Vagina (tissue), 2 donors: ENCODE measurements at regions not wholly inside any gene's neighbourhood (a gene's known extent, or its start where the extent isn't known, plus 50 kb on each side); places are given as distances from the start of the nearest gene placed in this dataset.
A peak's percentile ranks its signal among the peaks of the same experiment; 100 is the strongest.

Source experiments
- DNase-seq, 2 donors: peaks; one replicate each; pipeline ENCODE4 v3.0.0-alpha.2; 2017; ENCODE audit errors: extremely low spot score in 2 of 2
- H3K27ac ChIP-seq: fragments of 200-600 bp; sonication (generic); one replicate; pipeline ENCODE4 v1.5.1; 2019
- H3K27me3 ChIP-seq: fragments of 200-600 bp; sonication (generic); one replicate; pipeline ENCODE4 v1.5.1; 2019
- H3K36me3 ChIP-seq, 2 donors: fragments of 200-600 bp; sonication (generic); one replicate each; pipeline ENCODE4 v1.5.1; 2017 to 2019
- H3K4me1 ChIP-seq: fragments of 200-600 bp; sonication (generic); one replicate; pipeline ENCODE4 v1.5.1; 2019
- H3K4me3 ChIP-seq, 2 donors: fragments of 200-600 bp; sonication (generic); 1 replicate in 1 of 2; 2 replicates in 1 of 2; pipeline ENCODE4 v1.5.1; 2016 to 2019
- H3K9me3 ChIP-seq: fragments of 200-600 bp; sonication (generic); one replicate; pipeline ENCODE4 v1.5.1; 2019
- POLR2A ChIP-seq, 2 donors: fragments of 450-650 bp; IDR thresholded peaks; one replicate each; pipeline ENCODE4 v1.6.1; 2017; ENCODE audit warnings: antibody characterized with exemption in 2 of 2, mild to moderate bottlenecking in 2 of 2, moderate library complexity in 2 of 2
- POLR2AphosphoS5 ChIP-seq, 2 donors: sonication (generic); formaldehyde crosslinking; IDR thresholded peaks; one replicate each; pipeline ENCODE4 v1.9.0; 2017; ENCODE audit warnings: antibody characterized with exemption in 2 of 2, mild to moderate bottlenecking in 2 of 2, low read depth in 1 of 2; ENCODE audit not compliant: insufficient read depth in 1 of 2
- intact Hi-C: fragments of 100-400 bp; cut with DNase I; formaldehyde crosslinking; loops from one replicate; pipeline ENCODE4 v1.15.1; 2023
- TF ChIP-seq, protein P1 (sequence below), 3 experiments: fragments of 450-650 bp in 2 of 3; fragments of 200-600 bp in 1 of 3; sonication (generic) in 1 of 3; IDR thresholded peaks; one replicate each; pipeline ENCODE4 v1.5.1; 2017 to 2019; ENCODE audit warnings: antibody characterized with exemption in 3 of 3, mild to moderate bottlenecking in 2 of 3, moderate library complexity in 2 of 3

DNA sequence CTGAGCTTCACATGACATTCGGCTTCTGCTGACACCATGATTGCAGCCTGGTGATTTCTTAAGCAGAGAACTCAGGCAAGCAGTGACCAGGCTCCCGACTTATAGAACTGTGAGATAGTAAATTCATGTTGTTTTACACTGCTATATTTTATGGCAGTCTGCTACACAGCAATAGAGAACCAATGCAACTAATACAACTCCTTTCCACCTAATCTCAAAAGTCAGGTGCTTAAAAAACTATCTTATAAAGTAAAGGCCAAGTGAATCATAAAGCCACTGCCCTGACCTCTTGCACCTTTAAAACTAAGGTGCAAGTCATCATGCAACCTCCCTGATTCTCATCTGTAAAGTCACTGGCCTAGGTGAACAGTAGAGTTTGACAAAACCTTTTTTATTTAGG, 95.3 kb upstream of the GLS start:
- Histone ChIP-seq H3K36me3 (no peaks in the 10 kb centered on the region), H3K4me3 (no peak overlapping the region), H3K4me1 (no peaks in the 10 kb centered on the region), H3K27me3 (no peaks in the 10 kb centered on the region), H3K27ac (no peak overlapping the region), H3K9me3 (no peaks in the 10 kb centered on the region)
- intact Hi-C loops, result no loop called here
- no peak for TF ChIP-seq POLR2AphosphoS5 (IDR thresholded peaks at IDR 0.05; ENCODE audit: insufficient read depth in 1 of 2, low read depth in 1 of 2)
- TF ChIP-seq, protein P1, sequence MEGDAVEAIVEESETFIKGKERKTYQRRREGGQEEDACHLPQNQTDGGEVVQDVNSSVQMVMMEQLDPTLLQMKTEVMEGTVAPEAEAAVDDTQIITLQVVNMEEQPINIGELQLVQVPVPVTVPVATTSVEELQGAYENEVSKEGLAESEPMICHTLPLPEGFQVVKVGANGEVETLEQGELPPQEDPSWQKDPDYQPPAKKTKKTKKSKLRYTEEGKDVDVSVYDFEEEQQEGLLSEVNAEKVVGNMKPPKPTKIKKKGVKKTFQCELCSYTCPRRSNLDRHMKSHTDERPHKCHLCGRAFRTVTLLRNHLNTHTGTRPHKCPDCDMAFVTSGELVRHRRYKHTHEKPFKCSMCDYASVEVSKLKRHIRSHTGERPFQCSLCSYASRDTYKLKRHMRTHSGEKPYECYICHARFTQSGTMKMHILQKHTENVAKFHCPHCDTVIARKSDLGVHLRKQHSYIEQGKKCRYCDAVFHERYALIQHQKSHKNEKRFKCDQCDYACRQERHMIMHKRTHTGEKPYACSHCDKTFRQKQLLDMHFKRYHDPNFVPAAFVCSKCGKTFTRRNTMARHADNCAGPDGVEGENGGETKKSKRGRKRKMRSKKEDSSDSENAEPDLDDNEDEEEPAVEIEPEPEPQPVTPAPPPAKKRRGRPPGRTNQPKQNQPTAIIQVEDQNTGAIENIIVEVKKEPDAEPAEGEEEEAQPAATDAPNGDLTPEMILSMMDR (IDR thresholded peaks at IDR 0.05), result no peak
- TF ChIP-seq POLR2A (IDR thresholded peaks at IDR 0.05), result no peak
- DNase-seq, result no peak

- intact Hi-C loops, result no loop called here
- no peak overlapping the region for H3K27ac ChIP-seq
Measured at GRCh38 chr2:190786404-190787166, 94.0 kb upstream of the GLS start.

GRCh38 chr2:190787743-190788235, 92.8 kb upstream of the GLS start:
- Histone ChIP-seq H3K9me3 (no peaks in the 10 kb centered on the region), H3K4me1 (peaks cover 15% of the 10 kb centered on the region)
- intact Hi-C loops, result no loop called here

More at GRCh38 chr2:190786404-190787166, 94.0 kb upstream of the GLS start:
- no peak overlapping the region for H3K4me3 ChIP-seq
- no peaks in the 10 kb centered on the region for H3K27me3 ChIP-seq
- no peak for DNase-seq
- peaks cover 5% of the 10 kb centered on the region for H3K4me1 ChIP-seq
- no peaks in the 10 kb centered on the region for H3K36me3 ChIP-seq
- TF ChIP-seq POLR2AphosphoS5 (IDR thresholded peaks at IDR 0.05; ENCODE audit: insufficient read depth in 1 of 2, low read depth in 1 of 2), result no peak
- TF ChIP-seq, protein P1 (IDR thresholded peaks at IDR 0.05), result no peak
- no peak for TF ChIP-seq POLR2A (IDR thresholded peaks at IDR 0.05)
- no peaks in the 10 kb centered on the region for H3K9me3 ChIP-seq

DNA sequence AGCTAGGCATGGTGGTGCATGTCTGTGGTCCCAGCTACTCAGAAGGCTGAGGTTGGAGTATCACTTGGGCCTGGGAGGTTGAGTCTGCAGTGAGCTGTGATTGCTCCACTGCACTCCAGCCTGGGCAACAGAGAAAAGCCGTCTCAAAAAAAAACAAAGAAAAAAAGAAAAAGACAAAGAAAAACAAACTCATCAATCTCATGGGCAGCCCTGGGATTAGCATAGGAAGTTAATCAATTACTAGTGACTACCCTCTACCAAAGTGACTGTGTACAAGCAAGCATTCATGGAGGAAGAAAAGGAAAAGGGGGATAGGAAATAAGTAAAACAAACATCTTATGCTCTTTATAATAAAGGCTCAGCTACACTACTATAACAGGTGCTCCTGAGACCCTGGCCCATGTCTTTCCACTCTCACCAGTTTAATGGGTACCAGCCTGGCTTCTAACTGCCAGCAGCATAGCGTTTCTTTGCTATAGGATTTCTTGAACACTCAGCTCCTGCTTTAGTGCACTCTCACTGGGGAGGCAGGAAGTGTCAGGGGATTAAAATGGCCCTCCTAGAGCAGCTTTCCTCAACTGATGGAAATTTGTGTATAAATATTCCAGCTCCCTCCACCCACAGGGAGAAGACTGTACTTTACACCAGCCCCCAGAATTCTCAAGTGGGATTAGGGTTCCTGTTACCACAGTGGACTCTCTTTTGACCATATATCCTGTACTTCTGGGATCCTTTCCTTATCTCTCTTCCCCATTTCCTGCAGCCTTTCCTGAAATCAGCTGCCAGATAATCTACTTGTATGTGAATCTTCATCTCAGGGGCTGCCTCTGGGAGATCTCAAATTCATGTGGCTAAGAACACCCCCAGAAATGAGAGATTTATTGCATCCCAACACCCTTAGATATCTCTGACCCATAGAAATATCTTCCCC, 91.3 kb upstream of the GLS start:
- no peaks in the 10 kb centered on the region for H3K27me3 ChIP-seq
- no peak for TF ChIP-seq POLR2A (IDR thresholded peaks at IDR 0.05)
- intact Hi-C loops, result no loop called here
- H3K9me3 ChIP-seq, result no peaks in the 10 kb centered on the region
- no peak for DNase-seq
- H3K36me3 ChIP-seq, result no peaks in the 10 kb centered on the region
- peaks cover 15% of the 10 kb centered on the region for H3K4me1 ChIP-seq
- no peak overlapping the region for H3K27ac ChIP-seq
- H3K4me3 ChIP-seq, result no peak overlapping the region

More at GRCh38 chr2:190787743-190788235, 92.8 kb upstream of the GLS start:
- no peak for DNase-seq
- TF ChIP-seq, protein P1 (IDR thresholded peaks at IDR 0.05), result no peak
- TF ChIP-seq POLR2A (IDR thresholded peaks at IDR 0.05), result no peak
- TF ChIP-seq POLR2AphosphoS5 (IDR thresholded peaks at IDR 0.05; ENCODE audit: insufficient read depth in 1 of 2, low read depth in 1 of 2), result no peak
- Histone ChIP-seq H3K36me3 (no peaks in the 10 kb centered on the region), H3K27me3 (no peaks in the 10 kb centered on the region), H3K4me3 (no peak overlapping the region), H3K27ac (no peak overlapping the region)

DNA sequence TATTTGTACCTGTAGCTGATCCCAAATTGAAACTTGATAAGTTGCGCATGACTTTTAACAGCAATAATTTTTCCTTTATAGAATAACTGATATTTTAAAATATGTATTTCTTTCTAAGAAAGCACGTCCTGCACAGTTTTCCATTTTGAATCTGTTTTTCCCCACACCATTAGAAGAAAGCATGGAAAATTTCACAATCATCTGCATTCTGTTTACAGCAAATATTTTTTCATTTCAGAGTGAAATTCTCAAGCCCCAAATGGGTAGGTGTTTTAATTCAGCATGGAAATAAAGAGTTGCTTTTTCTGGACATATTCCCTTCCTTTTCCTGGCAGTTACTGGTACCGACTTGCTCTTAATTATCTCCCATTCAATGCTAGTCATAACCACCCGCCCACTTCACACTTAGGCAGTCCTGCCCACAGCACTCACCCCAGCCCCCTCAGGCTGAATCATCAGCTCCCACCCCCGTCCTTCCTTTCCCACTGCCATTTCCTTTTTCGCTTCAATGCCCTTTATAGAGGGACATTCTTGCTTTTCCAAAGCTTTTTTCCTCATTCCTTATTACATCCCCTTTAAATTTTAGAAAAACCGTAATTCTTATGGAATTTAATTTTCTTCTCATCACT, 89.2 kb upstream of the GLS start:
- H3K4me1 ChIP-seq, result peaks cover 15% of the 10 kb centered on the region
- no peak for DNase-seq
- intact Hi-C loops, result no loop called here
- no peaks in the 10 kb centered on the region for H3K9me3 ChIP-seq
- H3K4me3 ChIP-seq, result no peak overlapping the region
- no peaks in the 10 kb centered on the region for H3K27me3 ChIP-seq
- peak overlapping the region; percentile 11 for H3K27ac ChIP-seq
- TF ChIP-seq POLR2AphosphoS5 (IDR thresholded peaks at IDR 0.05; ENCODE audit: insufficient read depth in 1 of 2, low read depth in 1 of 2) (peak in 1 of 2 donors; percentile 42), POLR2A (IDR thresholded peaks at IDR 0.05) (no peak)
- no peaks in the 10 kb centered on the region for H3K36me3 ChIP-seq
